Stimulated activated naive CD8-positive, alpha-beta T cell treated with anti-CD3 and anti-CD28 coated beads, Interleukin-15, Interleukin-2, amounts not matched to agents 100 U/mL and 50 U/mL, for 24 hours (primary cell): ENCODE measurements at regions not wholly inside any gene's neighbourhood (a gene's known extent, or its start where the extent isn't known, plus 50 kb on each side); places are given as distances from the start of the nearest gene placed in this dataset.
A peak's percentile ranks its signal among the peaks of the same experiment; 100 is the strongest.
"Not testable (repeated sequence)": the region's sequence is repeated elsewhere in the genome, so short reads cannot be mapped to it uniquely, and the experiment has no call there.

Experiments
- ATAC-seq: fragments of 150-1000 bp; cut with Tn5 transposase; one replicate; pipeline ENCODE4 v1.10.0; 2021
- DNase-seq: peaks from one replicate; pipeline ENCODE4 v3.0.0; 2021

- DNase-seq, ATAC-seq: not testable (repeated sequence)
Observed at GRCh38 chr2:145787597-145788361, 1267.9 kb upstream of the ZEB2 start.

- not testable (repeated sequence) for DNase-seq, ATAC-seq
Observed at GRCh38 chr2:145782607-145783006, 1262.7 kb upstream of the ZEB2 start.

- ATAC-seq = peak; percentile 28
Observed at GRCh38 chr2:145777914-145778313, 1258.0 kb upstream of the ZEB2 start.

GRCh38 chr2:145777297-145777696 is 1257.4 kb upstream of the ZEB2 start:
- ATAC-seq (no peak), DNase-seq (no peak)

More at GRCh38 chr2:145777914-145778313, 1258.0 kb upstream of the ZEB2 start:
- DNase-seq = no peak

GRCh38 chr2:145775591-145775990 is 1255.7 kb upstream of the ZEB2 start:
- DNase-seq (no peak), ATAC-seq (no peak)

- DNase-seq (no peak), ATAC-seq (no peak)
Observed at GRCh38 chr2:145771525-145771924, 1251.6 kb upstream of the ZEB2 start.

GRCh38 chr2:145769011-145769716 is 1249.2 kb upstream of the ZEB2 start:
- ATAC-seq (no peak), DNase-seq (no peak)

- no peak for ATAC-seq
- no peak for DNase-seq
Observed at GRCh38 chr2:145765874-145766273, 1246.0 kb upstream of the ZEB2 start.

- no peak for DNase-seq
Observed at GRCh38 chr2:145764631-145765030, 1244.7 kb upstream of the ZEB2 start.

GRCh38 chr2:145760781-145761649 is 1241.1 kb upstream of the ZEB2 start:
- ATAC-seq (no peak), DNase-seq (no peak)

More at GRCh38 chr2:145764631-145765030, 1244.7 kb upstream of the ZEB2 start:
- no peak for ATAC-seq

GRCh38 chr2:145759228-145759915 is 1239.5 kb upstream of the ZEB2 start:
- no peak for ATAC-seq
- no peak for DNase-seq

GRCh38 chr2:145757503-145758246 is 1237.8 kb upstream of the ZEB2 start:
- ATAC-seq = no peak
- no peak for DNase-seq

- DNase-seq (no peak), ATAC-seq (no peak)
Observed at GRCh38 chr2:145755019-145755837, 1235.3 kb upstream of the ZEB2 start.

GRCh38 chr2:145753966-145754365 is 1234.0 kb upstream of the ZEB2 start:
- ATAC-seq (no peak), DNase-seq (no peak)

- DNase-seq (no peak), ATAC-seq (no peak)
Observed at GRCh38 chr2:145753041-145753608, 1233.2 kb upstream of the ZEB2 start.

GRCh38 chr2:145752091-145752806 is 1232.3 kb upstream of the ZEB2 start:
- ATAC-seq = no peak
- no peak for DNase-seq

- ATAC-seq (peak; percentile 62), DNase-seq (no peak)
Observed at GRCh38 chr2:145751629-145752028, 1231.7 kb upstream of the ZEB2 start.

- DNase-seq = no peak
- no peak for ATAC-seq
Observed at GRCh38 chr2:145751155-145751554, 1231.2 kb upstream of the ZEB2 start.

- ATAC-seq = no peak
Observed at GRCh38 chr2:145750612-145751011, 1230.7 kb upstream of the ZEB2 start.

More at GRCh38 chr2:145750612-145751011, 1230.7 kb upstream of the ZEB2 start:
- DNase-seq = no peak
